Activated CD4-positive, alpha-beta T cell treated with anti-CD3 and anti-CD28 coated beads, Interleukin-10, Interleukin-2, amounts not matched to agents 100 ng/mL and 50 ng/mL, durations not matched to agents 16 hours and 8 hours (primary cell): ENCODE measurements at regions not wholly inside any gene's neighbourhood (a gene's known extent, or its start where the extent isn't known, plus 50 kb on each side); places are given as distances from the start of the nearest gene placed in this dataset.
"Not testable (repeated sequence)": the region's sequence is repeated elsewhere in the genome, so short reads cannot be mapped to it uniquely, and the experiment has no call there.

Experiments used
- DNase-seq: peaks from one replicate; pipeline ENCODE4 v3.0.0-alpha.2; 2020

DNA sequence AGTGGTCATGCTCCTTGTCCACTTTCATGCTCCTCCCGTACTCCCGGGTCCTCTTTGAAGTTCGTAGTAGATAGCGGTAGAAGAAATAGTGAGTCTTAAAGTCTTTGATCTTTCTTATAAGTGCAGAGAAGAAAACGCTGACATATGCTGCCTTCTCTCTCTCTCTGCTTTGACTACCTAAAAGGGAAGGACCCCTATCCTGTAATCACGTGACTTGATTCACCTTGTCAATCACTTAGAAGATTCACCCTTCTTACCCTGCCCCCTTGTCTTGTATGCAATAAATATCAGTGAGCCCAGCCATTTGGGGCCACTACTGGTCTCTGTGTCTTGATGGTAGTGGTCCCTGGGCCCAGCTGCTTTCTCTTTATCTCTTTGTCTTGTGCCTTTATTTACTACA is 158.5 kb upstream of the VWC2 start:
- not testable (repeated sequence) for DNase-seq

DNA sequence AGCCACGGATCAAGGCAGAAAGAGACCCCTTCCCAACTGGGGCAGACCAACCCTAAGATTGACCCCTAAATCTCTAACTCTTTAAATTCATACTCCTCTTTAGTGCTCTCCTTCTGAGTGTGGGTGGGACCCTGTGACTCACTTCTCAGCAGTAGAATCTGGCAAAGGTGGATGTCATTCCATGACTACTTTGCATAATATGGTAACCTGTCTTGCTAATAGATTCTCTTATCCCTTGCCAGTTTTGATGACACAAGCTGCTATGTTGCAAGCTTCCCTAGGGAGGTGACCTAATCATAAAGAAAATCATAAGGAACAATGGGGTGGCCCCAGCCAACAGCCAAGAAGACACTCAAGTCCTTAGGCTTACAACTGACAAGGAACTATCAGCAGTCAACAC is 155.4 kb upstream of the VWC2 start:
- no peak for DNase-seq

DNA sequence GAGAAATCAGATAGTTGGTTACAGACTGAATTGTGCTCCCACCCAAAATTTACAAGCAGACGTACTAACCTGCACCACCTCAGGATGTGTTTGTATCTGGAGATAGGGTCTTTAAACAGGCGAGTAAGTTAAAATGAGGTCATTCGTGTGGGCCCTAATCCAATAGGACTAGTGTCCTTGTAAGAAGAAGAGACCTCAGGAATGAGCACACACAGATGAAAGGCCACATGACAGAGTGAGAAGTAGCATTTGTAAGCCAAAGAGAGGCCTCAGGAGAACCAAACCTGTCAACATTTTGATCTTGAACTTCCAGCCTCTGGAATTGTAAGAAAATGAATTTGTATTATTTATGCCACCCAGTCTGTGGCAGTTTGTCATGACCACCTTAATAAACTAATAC is 149.5 kb upstream of the VWC2 start:
- no peak for DNase-seq

DNA sequence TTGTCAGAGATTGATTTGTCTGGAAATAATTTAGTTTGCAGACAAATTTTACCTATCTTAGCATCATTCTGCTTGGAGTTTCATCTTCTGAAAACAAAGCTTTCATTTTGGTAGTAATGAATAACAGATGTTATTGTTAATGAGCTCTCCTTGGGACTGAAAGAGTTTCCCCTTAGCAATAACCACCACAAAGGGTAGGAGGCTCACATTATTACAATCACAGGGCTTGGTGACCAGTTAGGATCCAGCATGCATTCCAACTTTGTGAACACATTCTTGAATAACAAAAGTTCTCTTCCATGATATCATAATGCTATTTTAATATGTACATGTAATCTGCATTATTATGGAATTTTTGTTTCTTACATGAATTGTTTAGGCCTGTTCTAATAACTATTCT is 148.8 kb upstream of the VWC2 start:
- no peak for DNase-seq

DNA sequence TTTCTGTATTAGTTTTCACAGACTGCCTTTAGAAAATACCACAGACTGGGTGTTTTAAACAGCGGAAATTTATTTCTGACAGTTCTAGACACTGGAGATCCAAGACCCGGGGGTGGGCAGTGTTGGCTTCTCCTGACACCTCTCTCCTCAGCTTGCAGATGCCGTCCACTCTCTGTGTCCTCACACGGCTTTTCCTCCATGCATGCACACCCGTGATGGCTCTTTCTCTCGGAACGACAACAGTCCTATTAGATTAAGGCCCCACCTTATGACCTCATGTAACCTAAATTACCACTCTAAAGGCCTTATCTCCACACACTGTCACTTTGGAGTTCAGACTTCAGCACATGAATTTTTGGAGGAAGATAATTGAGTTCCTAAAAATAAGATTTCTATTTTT is 142.9 kb upstream of the VWC2 start:
- DNase-seq: no peak

DNA sequence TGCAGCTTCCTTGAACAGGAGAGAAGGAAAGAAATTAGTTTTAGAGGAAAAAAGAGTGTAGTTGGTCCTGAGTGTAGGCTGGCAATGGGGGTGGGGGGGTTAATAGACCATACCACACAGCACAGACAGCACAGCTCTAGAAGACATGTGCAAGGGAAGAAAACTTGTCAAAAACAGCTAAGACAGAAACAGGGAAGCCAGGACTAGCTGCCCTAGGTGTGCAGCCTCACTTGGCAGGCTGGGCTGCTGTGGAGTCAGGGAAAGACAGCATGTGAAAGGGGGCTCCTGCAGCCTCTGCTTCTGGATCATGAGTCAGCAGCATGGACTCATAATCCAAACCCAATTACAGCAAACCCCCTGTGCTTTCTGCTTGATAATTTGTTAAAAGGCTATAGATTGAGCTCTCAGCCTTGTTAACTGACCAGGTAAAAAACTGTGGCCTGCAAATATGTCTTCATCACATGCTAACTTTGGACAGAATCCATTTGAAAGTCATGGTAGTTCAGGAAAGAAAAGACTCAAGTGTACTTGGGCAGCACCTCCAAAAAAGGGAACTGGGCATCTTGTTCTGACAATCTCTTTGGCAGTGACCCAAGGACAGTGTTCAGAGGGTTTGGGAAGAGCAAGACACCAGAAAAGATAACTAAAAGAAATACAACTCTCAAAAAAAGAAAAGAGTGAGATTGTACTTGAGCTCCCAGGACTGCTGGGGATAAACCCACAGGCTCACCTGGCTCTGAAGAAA is 142.2 kb upstream of the VWC2 start:
- DNase-seq: no peak

DNA sequence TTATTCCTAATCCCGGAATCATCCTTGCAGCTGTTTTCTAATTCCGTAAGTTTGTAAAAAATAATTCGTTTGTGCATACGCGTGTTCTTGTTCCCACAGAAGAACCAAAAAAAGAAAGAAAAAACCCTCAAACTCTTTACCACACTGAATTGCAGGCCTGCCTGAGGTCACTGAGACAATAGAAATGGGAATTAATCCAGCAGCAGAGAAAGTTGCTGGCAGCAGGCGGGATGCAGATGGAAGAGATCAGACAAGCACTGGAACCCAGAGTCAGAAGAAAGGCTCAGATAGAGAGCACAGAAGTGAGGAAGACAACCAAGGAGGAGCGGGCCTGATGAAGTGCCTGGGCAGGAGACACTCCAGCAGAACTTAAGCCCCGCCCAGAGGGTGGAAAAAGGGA is 141.5 kb upstream of the VWC2 start:
- DNase-seq: no peak

DNA sequence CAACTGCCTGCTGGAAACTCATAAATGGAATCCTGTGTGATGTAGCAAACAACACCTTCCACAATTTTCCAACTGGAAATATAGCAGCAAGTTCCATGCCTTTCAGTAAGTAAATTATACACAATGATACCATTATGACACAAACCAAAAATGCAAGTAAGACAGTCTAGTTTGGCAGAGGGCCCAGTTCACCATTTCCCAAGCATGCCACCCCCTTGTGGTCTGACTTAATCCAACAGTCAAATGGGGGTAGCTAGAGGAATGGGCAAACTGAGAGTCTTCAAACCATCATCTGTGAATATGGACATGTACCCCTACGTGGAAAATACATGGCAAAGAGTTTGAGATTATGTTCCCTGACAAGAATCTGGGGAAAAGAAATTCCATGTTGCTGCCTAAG is 137.6 kb upstream of the VWC2 start:
- DNase-seq: no peak

DNA sequence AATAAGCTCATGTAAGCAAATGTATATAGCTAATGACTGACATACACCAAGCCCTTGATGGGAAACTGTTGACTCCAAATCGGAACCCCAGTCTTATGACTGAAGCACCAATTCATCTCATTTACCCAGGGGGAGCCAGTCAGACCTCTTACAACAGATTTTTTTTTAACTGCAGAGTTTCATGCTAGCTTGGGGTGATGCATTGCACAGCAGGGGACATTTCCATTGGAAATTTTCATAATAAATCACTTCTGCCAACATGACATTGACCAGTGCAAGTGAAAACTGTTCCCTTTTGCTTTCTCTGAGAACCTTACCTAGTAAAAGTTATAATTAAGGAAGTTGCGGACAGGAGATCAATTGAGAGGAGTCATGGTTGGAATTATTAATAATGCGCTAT is 137.0 kb upstream of the VWC2 start:
- DNase-seq: no peak

DNA sequence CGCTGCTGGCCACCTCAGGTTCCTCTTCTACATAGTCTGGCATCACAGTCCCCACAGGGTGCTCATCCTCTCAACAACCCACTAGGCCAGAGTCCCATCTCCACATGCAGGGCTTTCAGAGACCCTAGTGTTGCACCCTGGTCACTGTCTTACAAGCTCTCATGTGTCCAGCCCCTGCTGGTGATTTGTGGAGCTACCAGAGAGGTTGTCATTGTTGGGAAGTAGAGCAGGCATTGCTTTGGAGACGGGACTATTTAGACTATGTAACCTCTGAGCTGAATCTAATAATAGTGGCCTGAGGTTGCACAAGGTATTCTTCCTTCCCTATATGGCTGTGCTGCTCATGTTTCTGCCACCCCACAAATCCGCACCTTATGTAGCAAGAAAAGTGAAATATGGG is 135.3 kb upstream of the VWC2 start:
- DNase-seq: no peak

DNA sequence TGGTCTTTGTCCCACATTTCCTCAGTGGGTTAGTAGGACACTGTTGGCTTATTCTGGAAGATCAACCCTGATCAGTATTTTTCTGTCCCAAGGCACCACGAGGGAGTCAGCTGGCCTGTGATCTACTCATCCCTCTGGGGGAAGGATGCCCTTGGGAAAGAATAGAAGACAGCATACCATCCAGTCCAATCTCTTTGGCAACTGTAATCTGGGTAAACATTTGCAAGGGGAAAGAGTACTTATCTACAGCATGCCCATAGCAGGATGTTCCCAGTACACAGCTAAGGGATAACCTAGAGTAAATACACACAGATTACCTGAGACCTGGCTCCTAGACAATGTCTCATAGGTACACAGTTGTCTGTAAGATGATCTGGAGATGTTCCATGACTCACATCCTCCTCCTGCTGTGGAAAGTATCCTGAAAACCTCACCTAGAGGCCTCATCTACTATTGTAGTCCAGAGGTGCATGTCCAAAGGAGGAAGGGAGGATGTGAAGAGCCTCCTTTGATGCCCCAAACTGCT is 134.3 kb upstream of the VWC2 start:
- DNase-seq: no peak

DNA sequence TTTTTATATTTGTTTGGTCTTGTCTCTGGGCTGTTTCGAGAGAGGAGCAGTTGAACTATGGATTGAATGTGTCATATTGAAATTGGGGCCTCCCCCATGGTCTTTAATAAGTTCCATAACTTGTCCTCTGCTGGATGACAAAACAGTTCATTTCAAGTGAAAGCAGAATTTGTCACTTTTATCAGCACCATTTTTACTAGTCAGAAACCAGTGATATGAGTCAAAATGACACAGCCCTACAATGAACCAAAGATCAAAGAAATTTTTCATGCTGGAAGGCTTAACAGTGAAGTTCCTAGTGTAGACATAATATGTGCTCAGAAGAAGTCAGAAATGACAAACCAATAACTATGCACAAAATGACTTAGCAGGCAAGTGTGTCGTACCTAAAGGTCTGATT is 133.6 kb upstream of the VWC2 start:
- DNase-seq: peak; percentile 14

DNA sequence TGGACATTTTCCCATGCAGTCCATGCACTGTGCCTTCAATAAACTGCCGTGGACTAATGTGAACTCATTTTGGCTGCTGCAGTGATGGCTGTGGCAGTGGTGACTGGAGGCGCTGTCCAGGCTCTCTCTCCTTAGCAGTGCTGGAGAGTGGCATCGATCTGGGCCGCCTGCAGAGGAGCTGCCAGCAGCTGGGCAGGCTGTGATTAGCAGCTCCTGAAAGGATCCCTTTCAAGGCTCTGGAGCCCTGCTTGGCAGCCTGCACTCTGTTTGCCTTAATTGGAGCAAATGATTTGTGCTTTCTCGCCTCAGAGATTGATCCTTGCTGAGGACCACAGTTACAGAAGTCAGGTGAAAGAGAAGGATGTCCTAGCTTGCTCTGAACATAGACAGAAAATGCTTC is 130.1 kb upstream of the VWC2 start:
- no peak for DNase-seq

DNA sequence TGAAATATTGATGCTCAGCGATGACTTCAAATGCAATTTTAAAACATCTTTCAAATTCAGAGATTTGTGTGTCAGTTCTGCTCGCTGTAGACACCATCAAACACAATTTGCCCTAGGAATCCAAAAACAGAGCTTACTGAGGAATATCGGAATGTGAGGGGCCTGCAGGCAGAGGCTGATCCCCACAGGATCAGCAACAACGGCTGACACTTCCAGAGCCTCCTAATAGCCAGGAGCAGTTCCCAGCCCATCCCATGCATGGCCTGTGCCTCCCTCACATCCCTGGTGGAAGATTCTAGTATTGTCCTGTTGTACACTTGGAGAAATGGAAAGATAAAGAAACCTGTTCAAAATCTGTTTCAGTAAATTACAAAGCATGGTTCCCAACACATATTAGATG is 129.7 kb upstream of the VWC2 start:
- no peak for DNase-seq

DNA sequence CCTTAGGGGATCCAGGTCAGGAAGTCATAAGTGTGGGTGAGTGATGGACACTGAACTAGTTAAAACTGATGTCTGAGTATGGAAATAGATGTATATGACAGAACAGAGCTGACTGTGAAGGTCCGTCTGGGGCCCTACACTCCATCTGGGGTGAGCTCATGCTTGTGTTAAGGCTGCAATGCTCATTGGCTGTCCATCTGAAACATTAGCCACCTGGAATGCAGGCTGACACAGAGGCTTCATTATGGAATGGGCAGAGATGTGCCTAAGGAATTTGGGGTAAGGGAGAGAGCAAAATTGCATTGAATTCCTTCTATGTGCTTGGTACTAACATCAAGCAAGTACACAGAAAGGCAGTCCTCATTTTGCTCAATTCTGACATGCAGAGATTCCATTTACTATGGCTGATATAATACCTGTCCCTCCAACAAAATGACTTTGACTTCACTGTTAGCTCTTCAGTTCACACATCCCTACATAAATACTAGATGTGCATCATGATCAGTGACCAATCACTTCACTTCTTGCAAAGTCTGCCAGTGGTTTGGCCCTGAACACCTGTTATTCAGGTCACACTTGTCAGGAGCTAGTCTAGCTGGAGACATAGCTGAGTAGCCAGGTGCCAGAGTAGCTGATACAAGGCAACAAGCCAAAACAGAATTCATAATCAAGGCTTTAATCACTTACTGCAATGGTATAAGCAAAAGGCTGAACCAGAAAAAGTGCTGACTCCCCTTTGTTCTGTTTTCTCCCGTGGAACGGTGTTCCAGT is 128.9 kb upstream of the VWC2 start:
- DNase-seq: no peak

DNA sequence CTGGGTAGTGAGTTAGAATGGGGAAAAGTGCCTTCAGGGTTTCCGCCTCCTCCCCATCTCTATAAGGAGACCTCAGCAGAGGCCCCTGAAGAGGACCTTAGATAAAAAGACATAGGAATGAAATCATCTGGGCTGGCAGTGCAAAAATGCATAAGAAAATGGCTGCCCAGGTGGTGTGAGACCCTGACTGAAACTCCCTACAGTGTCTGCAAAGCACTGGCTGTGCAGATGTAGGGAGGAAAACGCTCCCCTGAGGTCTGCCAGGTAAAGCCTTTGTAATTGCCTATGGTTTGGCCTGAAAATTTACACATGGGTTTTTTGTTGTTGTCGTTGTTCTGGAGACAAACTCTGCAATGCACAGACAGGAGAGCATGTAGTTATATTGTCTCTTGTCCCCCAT is 128.1 kb upstream of the VWC2 start:
- no peak for DNase-seq

DNA sequence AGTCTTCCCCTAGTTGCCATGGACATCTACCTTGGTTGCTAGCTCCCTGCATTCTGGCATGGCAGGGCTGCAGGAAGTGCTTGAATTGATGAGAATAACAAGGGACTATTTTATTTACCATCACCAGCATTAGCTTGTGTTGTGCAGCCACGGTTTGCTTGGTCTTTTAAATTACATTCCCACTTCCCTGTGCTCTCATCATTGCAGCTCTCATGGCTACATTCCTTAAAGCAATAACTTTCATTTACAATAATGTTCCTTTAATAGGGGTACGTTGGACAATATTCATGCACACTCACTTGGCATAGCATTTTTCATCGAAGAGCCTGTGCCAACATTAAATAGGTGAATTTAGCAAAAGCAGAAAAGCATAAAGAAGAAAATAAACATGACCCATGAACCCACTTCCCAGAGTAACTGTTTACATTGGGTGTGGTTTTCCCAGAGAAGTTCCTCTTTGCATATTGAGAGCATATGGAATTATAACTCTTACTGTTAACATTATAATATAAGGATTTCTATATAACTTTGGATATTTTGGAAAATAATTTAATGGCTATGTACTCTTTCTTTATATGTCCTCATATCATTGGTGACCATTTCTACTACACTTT is 113.2 kb upstream of the VWC2 start:
- DNase-seq: no peak

DNA sequence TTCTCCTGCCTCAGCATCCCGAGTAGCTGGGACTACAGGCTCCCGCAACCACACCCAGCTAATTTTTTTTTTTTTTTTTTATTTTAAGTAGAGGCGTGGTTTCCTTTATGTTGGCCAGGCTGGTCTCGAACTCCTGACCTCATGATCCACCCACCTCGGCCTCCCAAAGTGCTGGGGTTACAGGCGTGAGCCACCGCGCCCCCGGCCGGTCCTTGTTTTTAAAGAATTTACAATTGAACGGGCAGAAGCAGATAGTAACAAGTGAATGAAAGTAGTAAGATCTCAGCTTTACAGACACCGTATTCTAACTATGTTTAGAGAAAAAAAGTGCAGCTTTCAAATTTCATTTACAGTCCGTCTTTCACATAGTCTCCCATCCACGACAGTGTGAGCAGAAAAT is 112.5 kb upstream of the VWC2 start:
- no peak for DNase-seq

DNA sequence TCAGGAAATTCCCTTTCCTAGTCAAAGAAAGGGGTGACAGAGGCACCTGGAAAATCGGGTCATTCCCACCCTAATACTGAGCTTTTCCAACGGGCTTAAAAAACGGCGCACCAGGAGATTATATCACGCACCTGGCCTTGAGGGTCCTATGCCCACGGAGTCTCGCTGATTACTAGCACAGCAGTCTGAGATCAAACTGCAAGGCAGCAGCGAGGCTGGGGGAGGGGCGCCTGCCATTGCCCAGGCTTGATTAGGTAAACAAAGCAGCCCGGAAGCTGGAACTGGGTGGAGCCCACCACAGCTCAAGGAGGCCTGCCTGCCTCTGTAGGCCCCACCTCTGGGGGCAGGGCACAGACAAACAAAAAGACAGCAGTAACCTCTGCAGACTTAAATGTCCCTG is 107.5 kb upstream of the VWC2 start:
- not testable (repeated sequence) for DNase-seq

DNA sequence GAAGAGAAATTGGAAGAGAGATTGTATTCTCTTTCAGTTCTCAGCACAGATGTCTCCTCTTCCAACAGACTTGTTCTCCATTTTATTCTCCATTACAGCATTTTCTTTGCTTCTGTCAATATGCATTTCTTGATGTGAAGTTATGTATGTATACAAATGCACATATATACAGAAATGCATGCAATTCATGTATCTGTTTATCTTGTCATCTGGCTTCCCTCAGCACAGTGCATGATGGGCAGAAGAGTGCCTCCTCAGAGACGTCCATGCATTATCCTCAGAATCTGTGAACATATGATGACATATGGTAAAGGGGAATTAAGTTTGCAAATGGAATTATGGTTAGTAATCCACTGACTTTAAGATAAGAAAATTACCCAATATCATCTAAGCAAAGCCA is 106.7 kb upstream of the VWC2 start:
- DNase-seq: no peak

DNA sequence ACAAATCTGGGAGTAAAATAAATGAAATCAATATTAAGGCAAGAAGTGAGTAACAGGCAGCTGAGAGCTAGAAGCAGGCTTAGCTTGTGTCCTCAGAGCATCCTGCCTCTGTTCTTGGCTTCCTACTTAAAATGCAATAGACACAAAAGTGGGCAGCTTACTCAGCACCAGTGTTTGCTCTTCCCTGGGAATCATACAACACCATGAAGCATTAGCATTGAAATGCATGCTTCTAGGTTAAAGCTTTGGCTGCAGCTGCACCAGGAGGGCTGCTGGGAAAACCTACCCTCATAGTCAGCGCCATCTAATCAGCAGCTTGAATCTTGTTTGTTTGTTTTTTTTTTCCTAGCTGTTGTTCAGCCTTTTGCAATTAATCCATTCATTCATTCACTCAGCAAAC is 104.2 kb upstream of the VWC2 start:
- no peak for DNase-seq

DNA sequence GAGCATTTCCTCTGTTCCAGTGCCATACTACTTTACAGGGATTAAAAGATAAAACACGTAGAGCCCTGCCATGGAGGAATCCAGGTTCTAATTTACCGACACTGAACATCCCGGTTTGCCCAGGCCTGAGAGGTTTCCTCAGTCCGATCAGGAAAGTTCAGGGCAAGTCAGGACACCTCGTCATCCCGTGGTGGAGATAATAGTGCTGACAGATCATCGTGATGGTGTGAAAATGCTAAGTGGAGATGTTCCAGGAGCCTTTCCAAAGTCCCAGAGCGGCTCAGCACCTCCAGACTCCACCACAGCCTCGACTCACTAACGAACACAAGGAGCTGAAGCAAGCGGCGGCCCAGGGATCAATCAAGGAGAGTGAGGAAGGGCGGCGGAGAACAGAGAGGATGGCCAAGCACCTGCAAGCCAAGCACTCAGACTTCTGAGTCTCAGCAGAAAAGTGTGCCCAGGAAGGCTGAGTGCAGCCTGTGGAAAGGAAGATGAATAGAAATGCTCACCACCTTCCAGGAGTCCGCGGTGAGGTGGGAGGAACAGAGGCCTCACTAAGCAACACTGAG is 103.7 kb upstream of the VWC2 start:
- DNase-seq: no peak

DNA sequence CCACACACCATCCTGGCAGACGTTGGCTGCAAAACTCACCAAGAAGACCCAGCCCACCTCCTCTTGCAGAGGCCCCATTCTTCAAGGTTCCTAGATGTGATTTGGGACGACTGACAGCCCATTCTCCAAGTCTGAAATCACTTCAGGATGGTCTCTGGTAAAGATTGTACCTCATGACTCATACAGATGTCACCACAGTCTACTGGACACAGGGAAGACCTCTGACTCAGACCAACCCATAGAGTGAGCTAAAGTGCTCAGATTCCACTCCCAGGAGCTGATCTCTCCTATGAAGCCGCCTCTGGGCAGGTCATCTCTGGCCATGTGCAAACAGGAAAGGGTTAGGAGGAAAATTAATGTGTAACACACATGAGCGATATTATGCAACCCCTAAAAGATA is 102.4 kb upstream of the VWC2 start:
- no peak for DNase-seq

DNA sequence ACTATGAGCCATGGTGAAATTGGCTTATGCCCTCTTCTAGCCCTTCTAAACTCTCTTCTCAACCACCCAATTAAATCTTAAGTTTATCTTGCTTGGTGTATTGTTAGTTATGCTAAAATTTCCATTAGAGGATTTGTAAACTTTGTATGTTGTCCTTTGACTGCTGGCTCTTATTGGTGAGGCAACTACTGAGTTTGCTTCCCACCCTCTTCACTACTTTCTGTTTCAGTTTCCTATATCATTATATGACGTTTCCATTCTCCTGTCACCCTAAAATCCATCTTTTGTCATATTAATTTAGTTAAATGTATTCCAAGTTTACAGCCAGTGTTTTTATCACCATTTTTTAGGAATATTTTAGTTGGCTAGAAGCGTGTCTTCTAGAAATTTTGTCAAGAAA is 80.9 kb upstream of the VWC2 start:
- no peak for DNase-seq
